GM19397 (cell line): ENCODE measurements at regions not wholly inside any gene's neighbourhood (a gene's known extent, or its start where the extent isn't known, plus 50 kb on each side); places are given as distances from the start of the nearest gene placed in this dataset.
A peak's percentile ranks its signal among the peaks of the same experiment; 100 is the strongest.

Source experiments
- ATAC-seq: cut with Tn5 transposase; IDR thresholded peaks from one replicate; pipeline ENCODE4 v1.9.1; 2021; ENCODE audit warnings: mild to moderate bottlenecking, moderate library complexity; ENCODE audit not compliant: unreplicated experiment

- ATAC-seq = no peak
These were observed 76.0 kb upstream of the WNT7B start for GRCh38 chr22:46052801-46053562.

GRCh38 chr22:46053563-46054090 is 76.7 kb upstream of the WNT7B start:
- no peak for ATAC-seq

- no peak for ATAC-seq
These were observed 77.4 kb upstream of the WNT7B start for GRCh38 chr22:46054091-46055073.

- no peak for ATAC-seq
These were observed 78.4 kb upstream of the WNT7B start for GRCh38 chr22:46055181-46055875.

- ATAC-seq = no peak
These were observed 79.1 kb upstream of the WNT7B start for GRCh38 chr22:46055911-46056545.

GRCh38 chr22:46056546-46057245 is 79.7 kb upstream of the WNT7B start:
- ATAC-seq = no peak

- no peak for ATAC-seq
These were observed 80.5 kb upstream of the WNT7B start for GRCh38 chr22:46057246-46058090.

- peak; percentile 70 for ATAC-seq
These were observed 81.1 kb upstream of the WNT7B start for GRCh38 chr22:46058091-46058420.

- no peak for ATAC-seq
These were observed 81.9 kb upstream of the WNT7B start for GRCh38 chr22:46058591-46059519.

GRCh38 chr22:46060292-46061123 is 83.5 kb upstream of the WNT7B start:
- no peak for ATAC-seq

- no peak for ATAC-seq
These were observed 84.2 kb upstream of the WNT7B start for GRCh38 chr22:46061124-46061500.

GRCh38 chr22:46061501-46062231 is 84.7 kb upstream of the WNT7B start:
- ATAC-seq = no peak

GRCh38 chr22:46062232-46062615 is 85.3 kb upstream of the WNT7B start:
- ATAC-seq = no peak

GRCh38 chr22:46062971-46063631 is 86.1 kb upstream of the WNT7B start:
- ATAC-seq = no peak

- no peak for ATAC-seq
These were observed 86.5 kb upstream of the PPARA start for GRCh38 chr22:46063846-46064227.
